Stimulated activated CD4-positive, alpha-beta T cell treated with anti-CD3 and anti-CD28 coated beads, Interleukin-1b, Interleukin-23, amount 100 ng/mL, for 1 hour (primary cell): ENCODE measurements at regions not wholly inside any gene's neighbourhood (a gene's known extent, or its start where the extent isn't known, plus 50 kb on each side); places are given as distances from the start of the nearest gene placed in this dataset.

Experiments used
- DNase-seq, 2 donors: peaks; one replicate each; pipeline ENCODE4 v3.0.0-alpha.2; 2020; ENCODE audit warnings: low read depth in 2 of 2

DNA sequence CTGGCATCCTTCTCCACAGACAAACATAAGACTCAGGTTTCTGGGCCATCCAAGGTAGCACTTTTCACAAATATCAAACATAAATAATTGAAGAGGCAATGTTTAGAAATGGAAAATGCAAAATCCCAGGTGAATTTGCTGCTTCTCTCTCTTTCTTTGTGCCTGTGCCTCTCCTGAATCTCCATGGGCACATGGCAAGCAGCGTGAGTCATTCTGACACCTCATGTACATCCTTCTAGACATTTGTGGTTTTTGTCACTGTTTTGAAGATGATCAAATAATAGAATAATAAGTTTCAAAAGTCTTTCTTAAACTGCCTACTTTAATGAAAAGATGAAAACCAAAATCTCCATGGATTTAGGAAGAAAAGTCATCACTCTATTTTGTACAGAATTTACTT is 60.3 kb upstream of the RAB11FIP2 start:
- no peak for DNase-seq

DNA sequence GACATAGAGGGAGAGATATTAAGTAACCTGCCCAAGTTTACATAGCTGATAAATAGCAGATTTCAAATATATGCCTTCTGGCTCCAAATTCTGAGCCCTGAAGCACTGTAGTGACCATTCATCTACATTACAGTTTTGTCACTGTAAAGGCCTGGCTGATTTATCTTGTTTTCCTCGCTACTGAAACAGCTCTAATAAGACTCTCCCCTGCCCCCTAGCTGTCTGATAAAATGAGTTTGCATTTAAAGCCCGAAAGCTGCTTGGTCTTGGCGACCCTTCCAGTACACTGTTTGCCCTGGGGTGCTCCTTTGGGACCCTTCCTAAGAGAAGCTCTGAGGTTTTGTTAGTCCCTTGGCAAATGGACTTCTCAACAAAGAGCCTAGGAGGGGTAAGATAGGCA is 59.7 kb upstream of the RAB11FIP2 start:
- DNase-seq, result no peak

DNA sequence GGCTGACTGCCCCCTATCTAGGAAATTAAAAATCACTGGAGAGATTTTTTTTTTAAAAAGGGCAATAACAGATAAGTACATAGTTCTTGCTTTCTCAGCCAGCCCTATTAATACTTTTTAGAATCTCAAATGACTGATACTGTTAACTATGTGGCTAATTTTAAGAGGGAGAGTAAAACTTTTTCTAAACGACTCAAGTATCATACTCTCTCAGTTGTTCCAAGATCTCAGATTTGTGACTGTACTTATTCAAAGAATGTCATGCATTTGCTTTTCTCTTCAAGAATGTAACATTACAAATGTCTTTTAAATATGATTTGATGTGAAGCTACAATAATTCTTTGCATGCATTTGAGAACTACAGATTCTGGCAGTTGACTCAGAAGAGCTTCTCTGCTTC is 55.4 kb upstream of the RAB11FIP2 start:
- no peak for DNase-seq

DNA sequence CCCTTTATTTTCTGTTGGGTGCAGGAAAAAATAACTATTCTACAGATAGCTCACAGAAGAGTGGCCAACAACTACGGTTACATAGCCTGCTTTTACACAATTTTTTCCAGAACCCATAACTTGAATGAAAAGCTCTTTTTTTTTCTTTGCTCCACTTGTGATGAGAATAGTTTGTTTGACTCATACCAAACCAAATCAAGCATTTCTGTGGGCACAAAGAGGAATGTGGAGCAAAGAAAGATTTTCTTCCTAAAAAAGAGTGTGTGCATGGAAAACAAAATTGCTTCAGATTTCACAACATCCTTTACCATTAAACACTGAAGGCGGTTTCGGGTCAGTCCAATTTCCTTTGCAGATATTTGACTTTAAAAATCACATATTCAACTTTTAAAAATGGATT is 54.8 kb upstream of the RAB11FIP2 start:
- DNase-seq, result no peak
